K562 (cell line): ENCODE measurements at regions not wholly inside any gene's neighbourhood (a gene's known extent, or its start where the extent isn't known, plus 50 kb on each side); places are given as distances from the start of the nearest gene placed in this dataset.
"Not testable (repeated sequence)": the region's sequence is repeated elsewhere in the genome, so short reads cannot be mapped to it uniquely, and the experiment has no call there.

ENCODE experiments used
- ATAC-seq: fragments of 200-7000 bp; cut with Tn5 transposase; 3 replicates; pipeline ENCODE4 v1.9.1; 2020; ENCODE audit warnings: moderate library complexity
- BruUV-seq: library from RNA; stranded (reverse); fragments of 400-500 nt; replicated peaks from 2 replicates; lab custom pipeline; 2021; lab: Mats Ljungman, UMichigan
- CTCF ChIA-PET: fragments of 300-600 bp; formaldehyde crosslinking; extraction: SDS; loops from one replicate; lab custom pipeline; 2021; ENCODE audit warnings: low intra/inter-chr PET ratio; lab: Yijun Ruan, JAX
- POLR2A ChIA-PET: fragments of 300-600, 350-650 bp; sonication (Branson Sonifier 250); formaldehyde crosslinking; extraction: SDS; loops from one replicate; lab custom pipeline; 2021; ENCODE audit warnings: antibody characterized with exemption, inconsistent platforms; lab: Yijun Ruan, JAX
- DNase-seq, 4 experiments: peaks; one replicate each; pipeline versions ENCODE4 v3.0.0 to v3.0.0-alpha.2; 2011 to 2018; ENCODE audit warnings: low spot score in 3 of 4, mixed read lengths in 3 of 4; ENCODE audit errors: extremely low read depth in 1 of 4
- FAIRE-seq: peaks from 2 replicates; lab custom pipeline; 2011; peaks lifted over from hg19 to GRCh38; lab: Jason Lieb, UNC
- H2AFZ ChIP-seq: 2 replicates; pipeline ENCODE4 v1.6.0; 2011; ENCODE audit warnings: low read depth, low read length, control low read depth, inconsistent platforms
- H3K27ac ChIP-seq: fragments of 200-600 bp; 3 replicates; pipeline ENCODE4 v1.8.0; 2011; ENCODE audit warnings: low read depth, mild to moderate bottlenecking, control low read depth, inconsistent platforms, low read length, moderate library complexity, mixed read lengths; ENCODE audit errors: extremely low read depth
- H3K27me3 ChIP-seq, 2 experiments: fragments of 300-600 bp in 1 of 2; 2 replicates in 1 of 2; 3 replicates in 1 of 2; pipeline versions ENCODE4 v1.6.0 to v1.8.0; 2011; ENCODE audit warnings: inconsistent platforms in 2 of 2, low read length in 2 of 2, mild to moderate bottlenecking in 1 of 2, mixed read lengths in 1 of 2, moderate library complexity in 1 of 2; ENCODE audit not compliant: control insufficient read depth in 2 of 2, insufficient read depth in 2 of 2
- H3K36me3 ChIP-seq: fragments of 300-600 bp; 3 replicates; pipeline ENCODE4 v1.8.0; 2011; ENCODE audit warnings: mild to moderate bottlenecking, low read length, inconsistent platforms; ENCODE audit not compliant: control insufficient read depth, insufficient read depth
- H3K4me1 ChIP-seq, 2 experiments: fragments of 200-600 bp in 1 of 2; replicated peaks in 1 of 2; 2 replicates in 1 of 2; 3 replicates in 1 of 2; pipeline versions ENCODE4 v1.5.1 to v1.8.0; 2011; ENCODE audit warnings: inconsistent platforms in 2 of 2, low read length in 2 of 2, mild to moderate bottlenecking in 1 of 2, mixed read lengths in 1 of 2, moderate library complexity in 1 of 2; ENCODE audit not compliant: control insufficient read depth in 2 of 2, insufficient read depth in 2 of 2
- H3K4me2 ChIP-seq: 2 replicates; pipeline ENCODE4 v1.6.1; 2011; ENCODE audit warnings: low read length, control low read depth, inconsistent platforms, mixed read lengths; ENCODE audit not compliant: insufficient read depth
- H3K4me3 ChIP-seq: fragments of 200-600 bp; sonication (generic), shearing (Covaris generic); 2 replicates; pipeline ENCODE4 v1.5.1; 2016; ENCODE audit warnings: control low read depth, inconsistent platforms
- H3K79me2 ChIP-seq: fragments of 200-600 bp; 3 replicates; pipeline ENCODE4 v1.8.0; 2011; ENCODE audit warnings: low read length, inconsistent platforms; ENCODE audit not compliant: control insufficient read depth, insufficient read depth
- H3K9ac ChIP-seq, 2 experiments: 2 replicates each; pipeline versions ENCODE4 v1.6.0 to v1.6.1; 2011; ENCODE audit warnings: low read depth in 2 of 2, low read length in 2 of 2, control low read depth in 1 of 2, inconsistent platforms in 1 of 2, mild to moderate bottlenecking in 1 of 2, mixed read lengths in 1 of 2; ENCODE audit not compliant: insufficient read depth in 1 of 2
- H3K9me1 ChIP-seq: one replicate; pipeline ENCODE4 v1.6.0; 2011; ENCODE audit warnings: inconsistent platforms, mild to moderate bottlenecking, low read length, moderate library complexity; ENCODE audit not compliant: control insufficient read depth, insufficient read depth
- H3K9me3 ChIP-seq: replicated peaks from 2 replicates; pipeline ENCODE4 v1.5.1; 2011; ENCODE audit warnings: low read depth, low read length, inconsistent platforms; ENCODE audit not compliant: control insufficient read depth, insufficient read depth
- H4K20me1 ChIP-seq: replicated peaks from 2 replicates; pipeline ENCODE4 v1.6.1; 2011; ENCODE audit warnings: low read length, inconsistent platforms, mixed read lengths; ENCODE audit not compliant: control insufficient read depth, insufficient read depth
- KLF13 ChIP-seq: fragments of 450-650 bp; IDR thresholded peaks from 2 replicates; pipeline ENCODE4 v1.6.1; 2016; ENCODE audit warnings: missing genetic modification characterization, low read depth, mild to moderate bottlenecking, missing compliant biosample characterization, moderate library complexity, borderline replicate concordance
- RUNX1 ChIP-seq: sonication (generic); IDR thresholded peaks from 2 replicates; pipeline ENCODE4 v1.6.1; 2016; ENCODE audit warnings: antibody characterized with exemption, low read depth
- SOX6 ChIP-seq: fragments of 450-650 bp; IDR thresholded peaks from 2 replicates; pipeline ENCODE4 v1.6.1; 2014; ENCODE audit warnings: mild to moderate bottlenecking
- WGBS: fragments of 100-300 bp; shearing (Covaris generic); methylation state at CpG from one replicate; pipeline ENCODE4 v1.1.6; 2016; ENCODE audit warnings: low coverage, mixed read lengths; ENCODE audit not compliant: insufficient coverage; ENCODE audit errors: missing lambda C conversion rate; 5-methylcytosine and 5-hydroxymethylcytosine counted together
- in situ Hi-C: fragments of 300-500 bp; cut with MboI; formaldehyde crosslinking; loops from 4 replicates; pipeline ENCODE4 v1.15.0; 2018; ENCODE audit warnings: inconsistent platforms, mixed read lengths
- intact Hi-C: fragments of 100-400 bp; cut with micrococcal nuclease; formaldehyde crosslinking; loops from 2 replicates; pipeline ENCODE4 v1.14.2; 2022
- TF ChIP-seq, protein P1 (sequence below), 2 experiments: fragments of 150-350 bp in 1 of 2; IDR thresholded peaks; 2 replicates each; pipeline ENCODE4 v1.6.1; 2012 to 2016; ENCODE audit warnings: low read depth in 2 of 2, low read length in 2 of 2, mild to moderate bottlenecking in 1 of 2, moderate library complexity in 1 of 2
- TF ChIP-seq, protein P2 (sequence below): sonication (generic); formaldehyde crosslinking; IDR thresholded peaks from 2 replicates; pipeline ENCODE4 v1.8.1; 2023; ENCODE audit warnings: missing genetic modification reagents, mild to moderate bottlenecking, borderline replicate concordance
- TF ChIP-seq, protein P3 (sequence below), 2 experiments: fragments of 250-450 bp in 1 of 2; fragments of 450-650 bp in 1 of 2; sonication (Bioruptor Pico) in 1 of 2; IDR thresholded peaks; 2 replicates each; pipeline versions ENCODE4 v1.6.1 to v1.8.0; 2016 to 2021; ENCODE audit warnings: mild to moderate bottlenecking in 2 of 2, moderate library complexity in 2 of 2, missing compliant biosample characterization in 1 of 2, missing genetic modification characterization in 1 of 2

DNA sequence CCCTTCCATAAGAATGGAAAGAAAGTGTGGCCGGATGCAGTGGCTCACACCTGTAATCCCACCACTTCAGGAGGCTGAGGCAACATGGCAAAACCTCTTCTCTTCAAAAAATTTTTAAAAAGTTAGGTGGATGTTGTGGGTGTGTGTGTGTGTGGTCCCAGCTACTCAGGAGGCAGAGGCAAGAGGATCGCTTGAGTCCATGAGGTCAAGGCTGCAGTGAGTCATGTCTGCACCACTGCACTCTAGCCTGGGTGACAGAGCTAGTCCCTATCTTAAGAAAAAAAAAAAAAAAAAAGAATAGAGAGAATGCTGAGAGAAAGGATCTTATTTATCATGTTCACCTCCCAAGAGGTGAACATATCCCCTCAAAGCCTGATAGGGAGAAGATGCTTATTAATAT is 492.1 kb upstream of the SMIM31 start:
- BruUV-seq: no TSS peak
- Histone ChIP-seq H3K9me3 (no peaks in the 10 kb centered on the region), H3K4me2 (no peak overlapping the region), H3K27ac (no peak overlapping the region), H3K4me1 (no peaks in the 10 kb centered on the region), H3K36me3 (no peaks in the 10 kb centered on the region), H2AFZ (no peak overlapping the region), H3K9me1 (no peaks in the 10 kb centered on the region)
- no peak for ATAC-seq
- in situ Hi-C loops: no loop called here
- intact Hi-C loops: no loop called here
- no peak for TF ChIP-seq SOX6
- TF ChIP-seq, protein P1, sequence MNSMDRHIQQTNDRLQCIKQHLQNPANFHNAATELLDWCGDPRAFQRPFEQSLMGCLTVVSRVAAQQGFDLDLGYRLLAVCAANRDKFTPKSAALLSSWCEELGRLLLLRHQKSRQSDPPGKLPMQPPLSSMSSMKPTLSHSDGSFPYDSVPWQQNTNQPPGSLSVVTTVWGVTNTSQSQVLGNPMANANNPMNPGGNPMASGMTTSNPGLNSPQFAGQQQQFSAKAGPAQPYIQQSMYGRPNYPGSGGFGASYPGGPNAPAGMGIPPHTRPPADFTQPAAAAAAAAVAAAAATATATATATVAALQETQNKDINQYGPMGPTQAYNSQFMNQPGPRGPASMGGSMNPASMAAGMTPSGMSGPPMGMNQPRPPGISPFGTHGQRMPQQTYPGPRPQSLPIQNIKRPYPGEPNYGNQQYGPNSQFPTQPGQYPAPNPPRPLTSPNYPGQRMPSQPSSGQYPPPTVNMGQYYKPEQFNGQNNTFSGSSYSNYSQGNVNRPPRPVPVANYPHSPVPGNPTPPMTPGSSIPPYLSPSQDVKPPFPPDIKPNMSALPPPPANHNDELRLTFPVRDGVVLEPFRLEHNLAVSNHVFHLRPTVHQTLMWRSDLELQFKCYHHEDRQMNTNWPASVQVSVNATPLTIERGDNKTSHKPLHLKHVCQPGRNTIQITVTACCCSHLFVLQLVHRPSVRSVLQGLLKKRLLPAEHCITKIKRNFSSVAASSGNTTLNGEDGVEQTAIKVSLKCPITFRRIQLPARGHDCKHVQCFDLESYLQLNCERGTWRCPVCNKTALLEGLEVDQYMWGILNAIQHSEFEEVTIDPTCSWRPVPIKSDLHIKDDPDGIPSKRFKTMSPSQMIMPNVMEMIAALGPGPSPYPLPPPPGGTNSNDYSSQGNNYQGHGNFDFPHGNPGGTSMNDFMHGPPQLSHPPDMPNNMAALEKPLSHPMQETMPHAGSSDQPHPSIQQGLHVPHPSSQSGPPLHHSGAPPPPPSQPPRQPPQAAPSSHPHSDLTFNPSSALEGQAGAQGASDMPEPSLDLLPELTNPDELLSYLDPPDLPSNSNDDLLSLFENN (IDR thresholded peaks at IDR 0.05; ENCODE audit: low read depth in 2 of 2, low read length in 2 of 2): no peak
- TF ChIP-seq, protein P2, sequence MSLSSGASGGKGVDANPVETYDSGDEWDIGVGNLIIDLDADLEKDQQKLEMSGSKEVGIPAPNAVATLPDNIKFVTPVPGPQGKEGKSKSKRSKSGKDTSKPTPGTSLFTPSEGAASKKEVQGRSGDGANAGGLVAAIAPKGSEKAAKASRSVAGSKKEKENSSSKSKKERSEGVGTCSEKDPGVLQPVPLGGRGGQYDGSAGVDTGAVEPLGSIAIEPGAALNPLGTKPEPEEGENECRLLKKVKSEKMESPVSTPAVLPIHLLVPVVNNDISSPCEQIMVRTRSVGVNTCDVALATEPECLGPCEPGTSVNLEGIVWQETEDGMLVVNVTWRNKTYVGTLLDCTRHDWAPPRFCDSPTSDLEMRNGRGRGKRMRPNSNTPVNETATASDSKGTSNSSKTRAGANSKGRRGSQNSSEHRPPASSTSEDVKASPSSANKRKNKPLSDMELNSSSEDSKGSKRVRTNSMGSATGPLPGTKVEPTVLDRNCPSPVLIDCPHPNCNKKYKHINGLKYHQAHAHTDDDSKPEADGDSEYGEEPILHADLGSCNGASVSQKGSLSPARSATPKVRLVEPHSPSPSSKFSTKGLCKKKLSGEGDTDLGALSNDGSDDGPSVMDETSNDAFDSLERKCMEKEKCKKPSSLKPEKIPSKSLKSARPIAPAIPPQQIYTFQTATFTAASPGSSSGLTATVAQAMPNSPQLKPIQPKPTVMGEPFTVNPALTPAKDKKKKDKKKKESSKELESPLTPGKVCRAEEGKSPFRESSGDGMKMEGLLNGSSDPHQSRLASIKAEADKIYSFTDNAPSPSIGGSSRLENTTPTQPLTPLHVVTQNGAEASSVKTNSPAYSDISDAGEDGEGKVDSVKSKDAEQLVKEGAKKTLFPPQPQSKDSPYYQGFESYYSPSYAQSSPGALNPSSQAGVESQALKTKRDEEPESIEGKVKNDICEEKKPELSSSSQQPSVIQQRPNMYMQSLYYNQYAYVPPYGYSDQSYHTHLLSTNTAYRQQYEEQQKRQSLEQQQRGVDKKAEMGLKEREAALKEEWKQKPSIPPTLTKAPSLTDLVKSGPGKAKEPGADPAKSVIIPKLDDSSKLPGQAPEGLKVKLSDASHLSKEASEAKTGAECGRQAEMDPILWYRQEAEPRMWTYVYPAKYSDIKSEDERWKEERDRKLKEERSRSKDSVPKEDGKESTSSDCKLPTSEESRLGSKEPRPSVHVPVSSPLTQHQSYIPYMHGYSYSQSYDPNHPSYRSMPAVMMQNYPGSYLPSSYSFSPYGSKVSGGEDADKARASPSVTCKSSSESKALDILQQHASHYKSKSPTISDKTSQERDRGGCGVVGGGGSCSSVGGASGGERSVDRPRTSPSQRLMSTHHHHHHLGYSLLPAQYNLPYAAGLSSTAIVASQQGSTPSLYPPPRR (CRISPR knock-in tag): no peak
- TF ChIP-seq RUNX1: no peak
- TF ChIP-seq, protein P3, sequence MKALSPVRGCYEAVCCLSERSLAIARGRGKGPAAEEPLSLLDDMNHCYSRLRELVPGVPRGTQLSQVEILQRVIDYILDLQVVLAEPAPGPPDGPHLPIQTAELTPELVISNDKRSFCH (CRISPR knock-in tag; IDR thresholded peaks at IDR 0.05): no peak
- TF ChIP-seq, protein P3 (tag; IDR thresholded peaks at IDR 0.05): no peak
- no peak for TF ChIP-seq KLF13
- TF ChIP-seq, all 486 proteins: peak for 0
- 2% methylated on average over 2 of the region's 2 CpGs for WGBS
- ChIA-PET POLR2A (no interaction called here), CTCF (no interaction called here)
- Histone ChIP-seq H3K27me3 (no peaks in the 10 kb centered on the region), H3K4me3 (no peak overlapping the region), H3K79me2 (no peaks in the 10 kb centered on the region), H3K9ac (no peak overlapping the region), H4K20me1 (no peaks in the 10 kb centered on the region)
- DNase-seq: no peak
- no peak for FAIRE-seq

DNA sequence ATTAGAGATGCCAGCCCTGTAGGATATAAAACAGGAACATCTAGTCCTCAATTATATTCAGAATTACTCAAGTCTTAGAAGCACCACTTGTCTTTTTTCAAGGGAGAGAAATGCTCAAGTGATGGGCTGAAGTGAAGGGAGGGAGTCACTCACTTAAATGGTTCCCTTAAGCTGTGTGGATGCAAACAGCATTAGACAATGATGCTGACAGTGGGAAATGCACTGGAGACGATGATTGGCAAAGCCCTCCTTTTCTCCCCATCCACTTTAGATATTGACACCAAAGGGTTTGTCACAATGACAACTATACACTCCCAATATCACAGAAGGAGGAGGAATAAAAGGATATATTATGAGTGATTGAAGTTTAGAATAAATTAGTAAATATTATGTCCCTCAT is 491.4 kb upstream of the SMIM31 start:
- H3K4me1 ChIP-seq, ATAC-seq, H3K9me3 ChIP-seq, H3K4me3 ChIP-seq, H2AFZ ChIP-seq, in situ Hi-C loops, H4K20me1 ChIP-seq, FAIRE-seq, DNase-seq, H3K9ac ChIP-seq, POLR2A ChIA-PET, BruUV-seq, intact Hi-C loops, H3K79me2 ChIP-seq, H3K36me3 ChIP-seq, CTCF ChIA-PET, H3K4me2 ChIP-seq, H3K27me3 ChIP-seq, H3K9me1 ChIP-seq, H3K27ac ChIP-seq: not testable (repeated sequence)
- 11% methylated on average over 1 of the region's 1 CpG for WGBS
